HCT116 (cell line): ENCODE measurements at regions not wholly inside any gene's neighbourhood (a gene's known extent, or its start where the extent isn't known, plus 50 kb on each side); places are given as distances from the start of the nearest gene placed in this dataset.

Experiments
- ATAC-seq: fragments of 200-7000 bp; cut with Tn5 transposase; 2 replicates; pipeline ENCODE4 v1.9.1; 2020; ENCODE audit warnings: mild to moderate bottlenecking, moderate library complexity
- BruUV-seq: library from RNA; stranded (reverse); fragments of 400-500 nt; replicated peaks from 2 replicates; lab custom pipeline; 2021; lab: Mats Ljungman, UMichigan
- CTCF ChIA-PET: fragments of 300-600 bp; sonication (Branson Sonifier 250); formaldehyde crosslinking; loops from one replicate; lab custom pipeline; 2021; ENCODE audit warnings: antibody characterized with exemption; lab: Charles Lee
- POLR2A ChIA-PET: fragments of 300-600, 350-600 bp; sonication (Branson Sonifier 250); formaldehyde crosslinking; loops from one replicate; lab custom pipeline; 2021; ENCODE audit warnings: antibody characterized with exemption; lab: Charles Lee
- RAD21 ChIA-PET, 2 experiments: fragments of 300-600 bp; sonication (Branson Sonifier 250); formaldehyde crosslinking; loops; one replicate each; lab custom pipeline; 2023; ENCODE audit warnings: low total read pairs in 2 of 2; ENCODE audit not compliant: uncharacterized antibody in 2 of 2, unreplicated experiment in 2 of 2, low non-redundant PET in 1 of 2; lab: Charles Lee
- DNase-seq: peaks from one replicate; pipeline ENCODE4 v3.0.0-alpha.2; 2010; ENCODE audit warnings: low read depth, low spot score
- H2AFZ ChIP-seq: fragments of 200-600 bp; shearing (Covaris generic), sonication (generic); 2 replicates; pipeline ENCODE4 v1.6.1; 2017; ENCODE audit warnings: low read depth, mixed run types, mixed read lengths, antibody characterized with exemption, low read length; ENCODE audit not compliant: poor library complexity, severe bottlenecking
- H3K27ac ChIP-seq: 2 replicates; pipeline ENCODE4 v1.5.1; 2012; ENCODE audit warnings: low read depth, low read length
- H3K27me3 ChIP-seq: fragments of 200-600 bp; sonication (generic); 2 replicates; pipeline ENCODE4 v1.6.1; 2016; ENCODE audit warnings: mixed run types, low read length, mixed read lengths; ENCODE audit not compliant: insufficient read depth
- H3K36me3 ChIP-seq, 2 experiments: fragments of 200-500 bp in 1 of 2; fragments of 200-600 bp in 1 of 2; sonication (Bioruptor generic) in 1 of 2; sonication (generic) in 1 of 2; 2 replicates each; pipeline versions ENCODE4 v1.5.1 to v1.6.1; 2014 to 2016; ENCODE audit warnings: low read length in 2 of 2, inconsistent platforms in 1 of 2, mixed read lengths in 1 of 2, mixed run types in 1 of 2; ENCODE audit not compliant: insufficient read depth in 2 of 2, control insufficient read depth in 1 of 2
- H3K4me1 ChIP-seq, 2 experiments: fragments of 200-600 bp in 1 of 2; sonication (generic) in 1 of 2; 2 replicates each; pipeline versions ENCODE4 v1.5.1 to v1.6.1; 2012 to 2017; ENCODE audit warnings: low read length in 2 of 2, inconsistent platforms in 1 of 2, mild to moderate bottlenecking in 1 of 2, mixed read lengths in 1 of 2, mixed run types in 1 of 2, moderate library complexity in 1 of 2; ENCODE audit not compliant: insufficient read depth in 2 of 2, control insufficient read depth in 1 of 2
- H3K4me2 ChIP-seq: fragments of 200-600 bp; sonication (generic); 2 replicates; pipeline ENCODE4 v1.6.1; 2017; ENCODE audit warnings: mixed run types, low read length, mixed read lengths
- H3K4me3 ChIP-seq, 2 experiments: fragments of 200-600 bp in 1 of 2; sonication (generic) in 1 of 2; replicated peaks in 1 of 2; 2 replicates each; pipeline ENCODE4 v1.5.1; 2011 to 2016; ENCODE audit warnings: low read length in 2 of 2, control low read depth in 1 of 2, low read depth in 1 of 2, mild to moderate bottlenecking in 1 of 2, mixed read lengths in 1 of 2, mixed run types in 1 of 2
- H3K79me2 ChIP-seq: fragments of 200-600 bp; sonication (generic); 2 replicates; pipeline ENCODE4 v1.6.1; 2017; ENCODE audit warnings: mild to moderate bottlenecking, mixed run types, low read length, moderate library complexity, mixed read lengths; ENCODE audit not compliant: insufficient read depth
- H3K9ac ChIP-seq: fragments of 200-600 bp; sonication (generic); 2 replicates; pipeline ENCODE4 v1.6.1; 2016; ENCODE audit warnings: low read length, mixed read lengths
- H3K9me2 ChIP-seq: fragments of 200-600 bp; sonication (generic), shearing (Covaris generic); 2 replicates; pipeline ENCODE4 v1.6.1; 2017; ENCODE audit warnings: mixed run types, mild to moderate bottlenecking, moderate library complexity; ENCODE audit not compliant: insufficient read depth
- H3K9me3 ChIP-seq, 2 experiments: fragments of 200-500 bp in 1 of 2; fragments of 200-600 bp in 1 of 2; sonication (Bioruptor generic) in 1 of 2; sonication (generic) in 1 of 2; 2 replicates each; pipeline ENCODE4 v1.6.1; 2014 to 2017; ENCODE audit warnings: low read length in 2 of 2, mixed read lengths in 2 of 2, inconsistent platforms in 1 of 2, low read depth in 1 of 2, mild to moderate bottlenecking in 1 of 2, mixed run types in 1 of 2, moderate library complexity in 1 of 2; ENCODE audit not compliant: control insufficient read depth in 1 of 2, insufficient read depth in 1 of 2
- H4K20me1 ChIP-seq: fragments of 200-600 bp; sonication (generic), shearing (Covaris generic); 2 replicates; pipeline ENCODE4 v1.6.1; 2017; ENCODE audit warnings: mixed run types, mild to moderate bottlenecking, moderate library complexity; ENCODE audit not compliant: insufficient read depth
- CEBPB ChIP-seq: IDR thresholded peaks from 2 replicates; pipeline ENCODE4 v1.6.1; 2012; ENCODE audit warnings: low read depth
- EZH2phosphoT487 ChIP-seq: fragments of 200-600 bp; IDR thresholded peaks from 2 replicates; pipeline ENCODE4 v1.6.1; 2018; ENCODE audit warnings: antibody characterized with exemption, borderline replicate concordance
- FOSL1 ChIP-seq: IDR thresholded peaks from 2 replicates; pipeline ENCODE4 v1.6.1; 2012; ENCODE audit warnings: low read depth
- POLR2A ChIP-seq: IDR thresholded peaks from 2 replicates; pipeline ENCODE4 v1.7.0; 2011; ENCODE audit warnings: borderline replicate concordance; ENCODE audit not compliant: insufficient read depth, insufficient read length; ENCODE audit errors: extremely low read depth
- RAD21 ChIP-seq: IDR thresholded peaks from 2 replicates; pipeline ENCODE4 v1.6.1; 2012; ENCODE audit warnings: low read depth, mild to moderate bottlenecking
- TCF7L2 ChIP-seq: IDR thresholded peaks from 2 replicates; pipeline ENCODE4 v1.7.0; 2011; ENCODE audit warnings: borderline replicate concordance, inconsistent platforms; ENCODE audit not compliant: insufficient read depth, insufficient read length; ENCODE audit errors: extremely low read depth
- ZFX ChIP-seq: fragments of 450-650 bp; IDR thresholded peaks from 2 replicates; pipeline ENCODE4 v1.6.1; 2017
- ZNF274 ChIP-seq: fragments of 200-500 bp; sonication (Bioruptor generic); IDR thresholded peaks from 2 replicates; pipeline ENCODE4 v1.6.1; 2014; ENCODE audit warnings: mild to moderate bottlenecking, low read depth, low read length, inconsistent platforms
- intact Hi-C: fragments of 100-400 bp; cut with micrococcal nuclease; formaldehyde crosslinking; loops from 2 replicates; pipeline ENCODE4 v1.10.0; 2022
- TF ChIP-seq, protein P1 (sequence below), 3 experiments: fragments of 200-600 bp in 1 of 3; sonication (generic) in 1 of 3; IDR thresholded peaks in 2 of 3; conservative IDR thresholded peaks in 1 of 3; 2 replicates each; pipeline ENCODE4 v1.5.1; 2012 to 2017; ENCODE audit warnings: low read depth in 2 of 3, low read length in 2 of 3, antibody characterized with exemption in 1 of 3, borderline replicate concordance in 1 of 3, control low read depth in 1 of 3, mild to moderate bottlenecking in 1 of 3, mixed read lengths in 1 of 3, mixed run types in 1 of 3, moderate library complexity in 1 of 3; ENCODE audit not compliant: insufficient read depth in 1 of 3
- TF ChIP-seq, protein P2 (sequence below): IDR thresholded peaks from 2 replicates; pipeline ENCODE4 v1.6.1; 2012

DNA sequence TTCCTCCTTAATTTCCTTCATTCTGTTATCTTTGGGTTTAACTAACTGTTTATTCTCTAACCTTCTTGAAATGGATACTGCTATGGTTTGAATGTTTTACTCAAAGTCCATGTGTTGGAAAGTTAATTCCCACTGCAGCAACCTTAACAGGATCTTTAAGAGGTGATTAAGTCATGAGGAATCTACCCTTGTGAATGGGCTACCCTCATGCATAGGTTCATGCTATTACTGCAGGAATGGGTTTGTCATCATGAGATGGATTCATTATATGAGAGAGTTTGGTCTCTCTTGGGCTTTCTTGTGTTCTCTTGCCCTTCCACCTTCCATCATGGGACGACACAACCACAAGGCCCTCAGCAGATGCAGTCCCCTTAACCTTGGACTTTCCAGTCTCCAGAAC, 516.9 kb downstream of the ADGRL2 start:
- ChIA-PET POLR2A (no interaction called here), RAD21 (no interaction called here), CTCF (no interaction called here)
- Histone ChIP-seq H3K9me2 (no peaks in the 10 kb centered on the region), H3K9me3 (no peaks in the 10 kb centered on the region; a peak in 1 of 4 replicates), H3K4me1 (no peaks in the 10 kb centered on the region), H2AFZ (no peak overlapping the region), H3K27ac (no peak overlapping the region), H4K20me1 (no peaks in the 10 kb centered on the region), H3K4me3 (no peak overlapping the region), H3K79me2 (no peaks in the 10 kb centered on the region), H3K9ac (no peak overlapping the region), H3K4me2 (no peak overlapping the region), H3K36me3 (no peaks in the 10 kb centered on the region), H3K27me3 (no peaks in the 10 kb centered on the region)
- intact Hi-C loops, result no loop called here
- no TSS peak for BruUV-seq
- TF ChIP-seq, protein P1, sequence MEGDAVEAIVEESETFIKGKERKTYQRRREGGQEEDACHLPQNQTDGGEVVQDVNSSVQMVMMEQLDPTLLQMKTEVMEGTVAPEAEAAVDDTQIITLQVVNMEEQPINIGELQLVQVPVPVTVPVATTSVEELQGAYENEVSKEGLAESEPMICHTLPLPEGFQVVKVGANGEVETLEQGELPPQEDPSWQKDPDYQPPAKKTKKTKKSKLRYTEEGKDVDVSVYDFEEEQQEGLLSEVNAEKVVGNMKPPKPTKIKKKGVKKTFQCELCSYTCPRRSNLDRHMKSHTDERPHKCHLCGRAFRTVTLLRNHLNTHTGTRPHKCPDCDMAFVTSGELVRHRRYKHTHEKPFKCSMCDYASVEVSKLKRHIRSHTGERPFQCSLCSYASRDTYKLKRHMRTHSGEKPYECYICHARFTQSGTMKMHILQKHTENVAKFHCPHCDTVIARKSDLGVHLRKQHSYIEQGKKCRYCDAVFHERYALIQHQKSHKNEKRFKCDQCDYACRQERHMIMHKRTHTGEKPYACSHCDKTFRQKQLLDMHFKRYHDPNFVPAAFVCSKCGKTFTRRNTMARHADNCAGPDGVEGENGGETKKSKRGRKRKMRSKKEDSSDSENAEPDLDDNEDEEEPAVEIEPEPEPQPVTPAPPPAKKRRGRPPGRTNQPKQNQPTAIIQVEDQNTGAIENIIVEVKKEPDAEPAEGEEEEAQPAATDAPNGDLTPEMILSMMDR (IDR thresholded peaks at IDR 0.05 in 2 of 3, conservative IDR thresholded peaks at IDR 0.05 in 1 of 3; ENCODE audit: borderline replicate concordance in 1 of 3, insufficient read depth in 1 of 3, low read depth in 2 of 3, low read length in 2 of 3), result no peak
- no peak for TF ChIP-seq RAD21
- no peak for ATAC-seq
- no peak for DNase-seq

DNA sequence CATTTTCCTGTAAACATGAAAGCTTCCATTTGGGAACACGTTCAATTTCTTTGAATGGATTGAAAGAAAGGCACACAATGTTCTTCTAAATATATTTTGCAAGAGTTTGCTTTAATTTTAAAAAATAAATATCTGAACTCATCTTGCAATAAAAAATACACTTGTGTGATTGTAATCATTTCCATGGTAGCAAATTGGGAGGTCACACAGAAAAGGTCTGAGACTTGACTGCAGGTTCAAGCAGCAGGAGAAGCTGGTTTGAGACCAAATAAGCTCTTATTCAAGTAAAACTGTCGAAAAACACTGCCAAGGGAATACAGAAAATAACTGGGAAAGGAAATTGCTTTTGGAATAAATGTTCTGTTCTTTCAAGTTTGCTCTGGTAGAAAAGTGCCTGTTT, 498.9 kb downstream of the ADGRL2 start:
- CTCF ChIA-PET, result no interaction called here

More for the DNA sequence above, 498.9 kb downstream of the ADGRL2 start:
- H3K4me2 ChIP-seq, result no peak overlapping the region
- TF ChIP-seq ZNF274 (no peak), EZH2phosphoT487 (no peak), FOSL1 (no peak), CEBPB (no peak), POLR2A (no peak), ZFX (no peak), TCF7L2 (no peak)
- TF ChIP-seq, protein P1 (IDR thresholded peaks at IDR 0.05 in 2 of 3, conservative IDR thresholded peaks at IDR 0.05 in 1 of 3; ENCODE audit: borderline replicate concordance in 1 of 3, insufficient read depth in 1 of 3, low read depth in 2 of 3, low read length in 2 of 3), result no peak
- TF ChIP-seq, protein P2, sequence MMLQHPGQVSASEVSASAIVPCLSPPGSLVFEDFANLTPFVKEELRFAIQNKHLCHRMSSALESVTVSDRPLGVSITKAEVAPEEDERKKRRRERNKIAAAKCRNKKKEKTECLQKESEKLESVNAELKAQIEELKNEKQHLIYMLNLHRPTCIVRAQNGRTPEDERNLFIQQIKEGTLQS, result no peak
- TF ChIP-seq, all 23 proteins: peak for 0
- Histone ChIP-seq H3K4me3 (no peak overlapping the region), H3K4me1 (no peaks in the 10 kb centered on the region), H2AFZ (no peak overlapping the region), H3K27me3 (no peaks in the 10 kb centered on the region), H3K9me3 (no peaks in the 10 kb centered on the region), H3K79me2 (no peaks in the 10 kb centered on the region), H4K20me1 (no peaks in the 10 kb centered on the region), H3K27ac (no peak overlapping the region), H3K36me3 (no peaks in the 10 kb centered on the region), H3K9me2 (no peaks in the 10 kb centered on the region), H3K9ac (no peak overlapping the region)
- RAD21 ChIA-PET, result no interaction called here
- BruUV-seq, result no TSS peak
- ATAC-seq (no peak), DNase-seq (no peak)
- POLR2A ChIA-PET, result no interaction called here
- intact Hi-C loops, result no loop called here
